ENCODE measurements at regions not wholly inside any gene's neighbourhood (a gene's known extent, or its start where the extent isn't known, plus 50 kb on each side); places are given as distances from the start of the nearest gene placed in this dataset.

GRCh38 chr21:39052718-39053117, 130.5 kb downstream of the PSMG1 start:
- no peaks in the 10 kb centered on the region for H3K36me3 ChIP-seq (ENCODE audit: control insufficient read depth, insufficient read depth, low read length)
- H3K4me1 ChIP-seq (ENCODE audit: control insufficient read depth, insufficient read depth, low read length): no peaks in the 10 kb centered on the region
- H3K9me3 ChIP-seq (ENCODE audit: control insufficient read depth, insufficient read depth, low read depth, low read length): no peaks in the 10 kb centered on the region
- in situ Hi-C loops (cut with HindIII; ENCODE audit: low pct_unique_long_range_greater_than_20kb, low sequenced_read_pairs) (no loop called here), intact Hi-C loops (cut with micrococcal nuclease; ENCODE audit: unreplicated experiment) (no loop called here)
- H3K27ac ChIP-seq (ENCODE audit: low read length): no peak overlapping the region
- ChIA-PET POLR2A (no interaction called here), CTCF (no interaction called here)
- TF ChIP-seq POLR2AphosphoS5 (IDR thresholded peaks at IDR 0.05; ENCODE audit: low read depth, low read length) (no peak), SIN3A (IDR thresholded peaks at IDR 0.05; ENCODE audit: borderline replicate concordance, insufficient read depth, low read depth, low read length) (no peak), REST (IDR thresholded peaks at IDR 0.05; ENCODE audit: insufficient read depth in 1 of 2, low read depth in 2 of 2, low read length in 1 of 2) (no peak), CTCF (IDR thresholded peaks at IDR 0.05) (no peak), TCF7L2 (IDR thresholded peaks at IDR 0.05; ENCODE audit: low read depth, low read length) (no peak)
- no peak overlapping the region for H3K4me3 ChIP-seq (ENCODE audit: low read depth in 2 of 2, low read length in 2 of 2)
- ATAC-seq (no peak), DNase-seq (ENCODE audit: low read depth, low spot score) (no peak)
- H3K27me3 ChIP-seq (ENCODE audit: control insufficient read depth, insufficient read depth, low read length): no peaks in the 10 kb centered on the region
- no TSS peak for BruUV-seq (replicated peaks)

GRCh38 chr21:39051588-39051949, 131.7 kb downstream of the PSMG1 start:
- H3K27ac ChIP-seq (ENCODE audit: low read length): no peak overlapping the region
- H3K27me3 ChIP-seq (ENCODE audit: control insufficient read depth, insufficient read depth, low read length): no peaks in the 10 kb centered on the region
- in situ Hi-C loops (cut with HindIII; ENCODE audit: low pct_unique_long_range_greater_than_20kb, low sequenced_read_pairs): no loop called here
- TF ChIP-seq POLR2AphosphoS5 (IDR thresholded peaks at IDR 0.05; ENCODE audit: low read depth, low read length) (no peak), REST (IDR thresholded peaks at IDR 0.05; ENCODE audit: insufficient read depth in 1 of 2, low read depth in 2 of 2, low read length in 1 of 2) (no peak), CTCF (IDR thresholded peaks at IDR 0.05) (no peak), SIN3A (IDR thresholded peaks at IDR 0.05; ENCODE audit: borderline replicate concordance, insufficient read depth, low read depth, low read length) (no peak), TCF7L2 (IDR thresholded peaks at IDR 0.05; ENCODE audit: low read depth, low read length) (no peak)
- intact Hi-C loops (cut with micrococcal nuclease; ENCODE audit: unreplicated experiment): no loop called here
- no peak overlapping the region for H3K4me3 ChIP-seq (ENCODE audit: low read depth in 2 of 2, low read length in 2 of 2)
- no TSS peak for BruUV-seq (replicated peaks)
- no peaks in the 10 kb centered on the region for H3K4me1 ChIP-seq (ENCODE audit: control insufficient read depth, insufficient read depth, low read length)
- CTCF ChIA-PET: no interaction called here
- no peak for DNase-seq (ENCODE audit: low read depth, low spot score)
- H3K36me3 ChIP-seq (ENCODE audit: control insufficient read depth, insufficient read depth, low read length): no peaks in the 10 kb centered on the region
- POLR2A ChIA-PET: no interaction called here
- H3K9me3 ChIP-seq (ENCODE audit: control insufficient read depth, insufficient read depth, low read depth, low read length): no peaks in the 10 kb centered on the region
- no peak for ATAC-seq
